ENCODE measurements at regions not wholly inside any gene's neighbourhood (a gene's known extent, or its start where the extent isn't known, plus 50 kb on each side); places are given as distances from the start of the nearest gene placed in this dataset.
"Not testable (repeated sequence)": the region's sequence is repeated elsewhere in the genome, so short reads cannot be mapped to it uniquely, and the experiment has no call there.

DNA sequence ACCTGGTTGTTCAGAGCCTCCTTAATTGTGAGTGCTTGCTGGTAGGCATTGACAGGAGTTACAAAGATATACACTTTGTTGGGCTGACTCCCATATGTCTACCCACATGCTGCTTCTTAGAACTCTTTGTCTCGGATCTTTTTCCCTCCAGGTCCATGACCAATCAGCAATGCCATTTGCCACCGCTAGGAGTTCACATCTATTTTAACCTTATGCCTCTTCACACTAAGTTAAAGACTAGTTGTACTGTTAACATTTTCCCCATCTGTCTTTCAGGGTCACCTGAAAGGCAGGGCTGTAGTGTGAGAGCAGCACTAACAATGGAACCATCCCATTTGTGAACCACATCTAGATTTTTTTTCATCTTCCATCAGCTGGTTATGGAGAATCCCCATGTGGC is 226.7 kb upstream of the NPY start:
- DNase-seq, result no peak

DNA sequence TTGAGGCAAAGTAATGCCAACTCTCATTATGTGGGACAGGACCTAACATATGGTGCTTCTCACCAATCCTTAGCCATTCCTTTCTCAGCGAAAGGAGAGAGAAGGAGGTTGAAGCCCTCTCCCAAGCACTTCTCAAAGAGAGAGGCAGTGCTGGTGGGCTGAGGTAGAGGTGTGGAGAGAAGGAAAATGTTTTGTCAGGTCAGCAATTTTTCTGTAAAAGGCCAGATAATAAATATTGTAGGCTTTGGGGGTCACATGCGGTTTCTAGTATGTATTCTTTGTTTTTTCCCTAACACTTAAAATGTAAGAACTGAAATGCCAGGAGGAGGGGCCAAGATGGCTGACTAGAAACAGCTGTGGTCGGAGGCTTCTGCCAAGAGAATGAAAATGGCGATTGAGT is 225.0 kb upstream of the NPY start:
- DNase-seq, result no peak

DNA sequence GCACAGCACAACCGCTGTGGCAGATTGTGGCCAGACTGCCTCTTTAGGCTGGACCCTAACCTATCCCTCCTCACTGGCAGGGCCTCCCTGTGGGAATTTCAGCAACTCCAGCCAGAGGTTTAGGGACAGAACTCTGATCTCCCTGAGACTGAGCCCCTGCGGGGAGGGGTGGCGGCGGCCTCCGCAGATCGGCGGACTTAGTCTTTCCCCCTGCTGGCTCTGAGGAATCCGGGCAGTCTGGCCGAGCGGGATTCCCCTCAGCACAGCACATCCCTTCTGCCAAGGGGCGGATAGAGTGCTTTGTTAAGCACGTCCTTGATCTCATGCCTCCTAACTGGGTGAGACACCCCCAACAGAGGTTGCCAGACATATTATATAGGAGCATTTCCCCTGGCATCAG is 224.2 kb upstream of the NPY start:
- no peak for DNase-seq

DNA sequence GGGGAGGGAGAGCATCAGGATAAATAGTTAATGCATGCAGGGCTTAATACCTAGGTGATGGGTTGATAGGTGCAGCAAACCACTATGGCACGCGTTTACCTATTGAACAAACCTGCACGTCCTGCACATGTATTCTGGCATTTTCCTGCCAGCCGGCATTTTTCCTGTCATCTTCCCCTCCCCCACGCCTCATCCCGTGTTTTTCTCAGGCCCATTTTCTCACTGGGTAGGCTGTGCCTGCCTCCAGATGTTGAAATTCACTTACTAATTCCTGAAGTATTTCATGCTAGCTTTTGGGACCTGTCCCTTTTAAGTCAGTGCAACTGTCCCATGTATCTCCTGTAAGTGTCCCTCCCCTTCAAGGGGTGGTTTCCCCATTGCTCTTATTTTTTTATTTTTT is 220.3 kb upstream of the NPY start:
- no peak for DNase-seq

GRCh38 chr7:24069751-24070150 is 214.2 kb upstream of the NPY start:
- DNase-seq, result no peak

DNA sequence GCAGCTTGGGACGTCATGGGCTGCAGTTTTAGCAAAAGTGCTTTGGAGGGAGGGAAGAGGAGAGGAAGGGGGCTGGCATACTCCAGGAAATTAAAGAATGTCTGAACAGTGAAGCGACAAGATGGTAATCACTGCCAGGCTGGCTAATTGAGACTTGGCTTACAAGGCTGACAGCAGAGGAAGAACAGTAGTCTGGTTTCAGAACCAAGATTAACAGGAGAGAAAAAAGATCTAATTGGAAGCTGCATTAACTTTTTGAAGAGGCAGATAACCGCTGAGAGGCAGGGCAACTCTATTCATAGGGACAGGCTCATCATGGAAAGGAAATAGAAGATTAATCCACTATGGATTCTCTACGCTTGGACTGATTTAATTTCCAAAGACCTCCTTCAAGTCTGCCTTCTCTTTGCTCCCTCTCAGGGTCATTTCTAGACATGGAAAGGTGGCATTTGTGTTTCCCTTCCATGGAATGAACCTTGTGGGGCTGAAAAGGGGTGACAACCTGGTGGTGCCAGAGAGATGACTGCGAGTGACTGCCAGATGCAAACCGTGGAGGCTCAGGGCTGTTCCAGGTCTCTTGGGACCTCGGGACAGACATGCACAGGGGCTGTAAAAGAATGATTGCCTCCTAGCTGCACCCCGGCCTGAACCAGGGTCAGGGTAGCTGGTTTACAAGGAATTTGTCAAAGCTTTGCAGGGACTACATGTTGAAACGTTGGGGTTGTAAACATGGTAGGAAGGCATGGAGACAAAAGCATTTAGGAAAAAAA is 210.2 kb upstream of the NPY start:
- no peak for DNase-seq

- no peak for DNase-seq
These were observed 208.6 kb upstream of the NPY start for GRCh38 chr7:24075426-24075810.

- no peak for DNase-seq
These were observed 201.2 kb upstream of the NPY start for GRCh38 chr7:24082826-24083225.

DNA sequence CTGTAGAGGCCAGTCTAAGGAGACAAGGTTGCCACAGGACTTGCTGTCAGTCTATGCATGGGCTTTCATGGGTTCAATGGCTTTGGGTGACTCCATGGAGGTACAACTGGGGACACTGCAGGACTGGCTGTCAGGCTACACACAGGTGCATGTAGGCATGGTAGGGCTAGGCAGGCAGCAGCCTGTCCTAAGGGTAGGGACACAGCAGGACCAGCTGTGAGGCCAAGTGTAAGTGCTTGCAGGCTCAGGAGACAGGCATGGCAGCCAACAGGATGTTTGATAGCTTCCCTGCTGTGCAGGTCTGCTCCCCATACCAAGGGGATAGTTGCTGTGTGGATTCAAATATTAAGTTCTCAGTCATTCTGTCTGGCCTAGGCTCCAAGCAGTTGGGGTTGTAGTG is 181.0 kb upstream of the NPY start:
- DNase-seq, result no peak

DNA sequence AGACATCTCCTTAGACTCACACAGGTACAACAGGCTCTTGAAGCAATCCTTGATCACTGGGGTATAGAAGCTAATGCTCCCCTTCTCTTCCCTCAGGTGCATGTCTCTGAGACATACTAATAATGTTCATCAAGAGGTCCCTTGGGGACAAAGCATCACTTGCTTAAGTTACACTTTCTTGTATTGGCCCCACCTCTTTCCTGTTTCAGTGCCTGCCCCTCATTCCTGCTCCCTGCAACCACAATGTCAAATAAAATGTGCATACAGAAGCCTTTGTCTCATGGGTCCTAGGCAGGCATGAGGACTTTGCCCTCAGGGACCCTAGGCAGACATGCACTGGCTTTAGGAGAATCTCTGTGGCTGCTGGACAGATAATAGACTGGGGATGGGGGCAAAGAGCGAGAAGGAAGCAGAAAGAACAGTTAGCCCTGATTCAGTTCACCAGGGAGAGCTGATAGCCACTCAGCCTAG is 175.0 kb upstream of the NPY start:
- no peak for DNase-seq

- DNase-seq, result no peak
These were observed 173.9 kb upstream of the NPY start for GRCh38 chr7:24110056-24110455.

GRCh38 chr7:24113506-24113905 is 170.5 kb upstream of the NPY start:
- DNase-seq, result no peak

- DNase-seq, result no peak
These were observed 168.3 kb upstream of the NPY start for GRCh38 chr7:24115661-24116060.

DNA sequence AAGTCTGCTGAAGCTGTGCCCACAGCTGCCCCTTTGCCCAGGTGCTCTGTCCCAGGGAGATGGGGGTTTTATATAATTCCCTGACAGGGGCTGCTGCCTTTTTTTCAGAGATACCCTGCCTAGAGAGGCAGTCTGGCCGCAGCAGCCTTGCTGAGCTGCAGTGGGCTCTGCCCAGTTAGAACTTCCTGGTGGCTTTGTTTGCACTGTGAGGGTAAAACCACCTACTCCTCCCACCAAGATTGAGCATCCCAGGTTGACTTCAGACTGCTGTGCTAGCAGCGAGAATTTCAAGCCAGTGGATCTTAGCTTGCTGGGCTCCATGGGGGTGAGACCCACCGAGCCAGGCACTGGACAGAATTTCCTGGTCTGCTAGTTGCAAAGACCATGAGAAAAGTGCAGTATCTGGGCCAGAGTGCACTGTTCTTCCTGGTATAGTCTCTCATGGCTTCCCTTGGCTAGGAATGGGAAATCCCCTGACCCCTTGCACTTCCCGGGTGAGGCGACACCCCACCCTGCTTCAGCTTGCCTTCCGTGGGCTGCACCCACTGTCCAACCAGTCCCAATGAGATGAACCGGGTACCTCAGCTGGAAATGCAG is 166.0 kb upstream of the NPY start:
- DNase-seq, result not testable (repeated sequence)

- DNase-seq, result no peak
These were observed 164.1 kb upstream of the NPY start for GRCh38 chr7:24119852-24120251.

DNA sequence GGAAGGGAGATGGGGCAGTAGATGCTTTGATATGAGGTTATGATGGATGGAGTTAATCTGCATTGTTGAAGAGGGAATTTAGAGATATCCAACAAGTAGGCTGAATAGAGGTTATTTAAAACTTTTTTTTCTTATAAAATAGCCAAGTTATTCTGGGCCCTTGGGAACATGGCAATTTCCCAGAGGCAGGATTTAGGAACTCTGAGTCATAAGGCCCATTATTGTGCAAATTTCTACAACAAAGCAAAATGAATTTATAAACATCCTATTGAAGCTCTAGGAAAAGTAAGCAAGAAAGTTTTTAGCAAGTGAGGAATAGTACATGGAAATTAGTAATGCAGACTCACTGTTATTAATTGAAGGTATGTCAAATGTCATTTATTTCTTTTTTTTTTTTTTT is 160.9 kb upstream of the NPY start:
- DNase-seq, result no peak

- no peak for DNase-seq
These were observed 158.2 kb upstream of the NPY start for GRCh38 chr7:24125765-24126164.

- no peak for DNase-seq
These were observed 156.1 kb upstream of the NPY start for GRCh38 chr7:24127930-24128329.

DNA sequence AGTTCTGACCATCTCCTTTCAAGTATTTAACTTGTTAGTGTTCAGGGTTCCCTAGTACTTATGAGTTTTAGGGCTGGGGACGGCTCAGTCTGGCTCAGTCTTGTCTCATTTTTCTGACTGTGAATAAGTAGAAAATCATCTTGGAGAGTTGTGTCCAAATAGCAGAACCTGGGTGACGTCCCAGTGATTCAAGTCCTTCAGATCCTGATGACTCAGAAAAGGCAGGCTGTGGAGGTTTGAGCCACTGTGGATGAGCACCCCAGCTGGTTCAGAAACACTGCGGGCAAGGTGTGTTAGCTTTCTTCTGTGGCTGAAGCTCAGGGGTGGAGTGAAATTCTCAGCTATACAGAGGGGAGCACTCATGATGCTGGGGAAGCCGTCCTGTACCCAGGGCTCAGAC is 154.4 kb upstream of the NPY start:
- no peak for DNase-seq

GRCh38 chr7:24130631-24131030 is 153.4 kb upstream of the NPY start:
- DNase-seq, result no peak

GRCh38 chr7:24133691-24134090 is 150.3 kb upstream of the NPY start:
- no peak for DNase-seq

GRCh38 chr7:24134535-24134934 is 149.5 kb upstream of the NPY start:
- no peak for DNase-seq

DNA sequence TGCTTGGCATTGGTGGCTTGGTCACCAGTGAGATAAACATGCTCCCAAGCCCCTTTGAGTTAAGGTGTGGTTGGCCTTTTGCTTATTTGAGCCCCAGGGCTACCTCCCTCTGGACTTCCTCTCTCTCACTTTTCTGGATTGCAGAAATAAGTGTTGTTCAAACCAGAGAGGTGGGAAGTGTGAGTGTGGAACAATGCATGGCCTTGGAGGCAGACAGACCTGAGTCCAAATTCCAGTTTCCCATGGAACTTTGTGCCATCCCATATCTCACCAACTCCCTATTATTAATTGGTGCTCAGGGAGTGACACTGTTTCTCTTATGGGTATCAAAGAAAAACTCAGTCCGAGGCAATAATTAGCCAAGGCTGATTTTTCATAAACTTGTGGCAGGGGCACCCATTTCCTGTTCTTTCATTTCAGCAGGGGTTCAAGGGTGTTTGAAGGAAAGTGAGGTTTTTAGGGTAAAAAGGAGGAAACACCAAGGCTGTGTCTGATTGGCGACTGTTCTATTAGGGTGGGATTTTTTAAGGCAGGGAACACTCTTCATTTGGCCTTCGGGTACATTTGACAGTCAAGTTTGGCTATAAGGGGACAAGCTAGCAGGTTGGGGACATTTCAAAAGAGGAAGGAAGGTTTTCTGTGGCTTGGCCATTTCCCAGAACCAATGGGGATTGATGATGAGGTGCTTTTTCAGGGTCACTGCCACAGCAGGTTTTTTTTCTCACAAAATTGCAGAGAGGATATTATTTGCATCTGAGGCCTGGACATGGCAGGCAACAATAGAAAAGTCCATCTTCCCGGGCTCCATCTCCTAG is 148.8 kb upstream of the NPY start:
- peak; percentile 18 for DNase-seq

- no peak for DNase-seq
These were observed 146.7 kb upstream of the NPY start for GRCh38 chr7:24137338-24137737.
